GM12878 (cell line): ENCODE measurements at regions not wholly inside any gene's neighbourhood (a gene's known extent, or its start where the extent isn't known, plus 50 kb on each side); places are given as distances from the start of the nearest gene placed in this dataset.

Experiments
- ATAC-seq: fragments of 200-7000 bp; cut with Tn5 transposase; 3 replicates; pipeline ENCODE4 v1.9.1; 2020; ENCODE audit warnings: mild to moderate bottlenecking, moderate library complexity
- BruUV-seq: library from RNA; stranded (reverse); fragments of 400-500 nt; replicated peaks from 2 replicates; lab custom pipeline; 2021; lab: Mats Ljungman, UMichigan
- CTCF ChIA-PET: fragments of 300-600 bp; sonication (Branson Sonifier 250); formaldehyde crosslinking; extraction: SDS; loops from one replicate; lab custom pipeline; 2021; ENCODE audit warnings: inconsistent platforms; lab: Yijun Ruan, JAX
- POLR2A ChIA-PET: fragments of 350-600 bp; formaldehyde crosslinking; extraction: SDS; loops from one replicate; lab custom pipeline; 2021; ENCODE audit warnings: inconsistent platforms; lab: Charles Lee
- RAD21 ChIA-PET: fragments of 300-600 bp; sonication (Branson Sonifier 250); formaldehyde crosslinking; loops from one replicate; lab custom pipeline; 2023; ENCODE audit warnings: antibody characterized with exemption; ENCODE audit not compliant: unreplicated experiment; lab: Charles Lee
- SMC1A ChIA-PET: fragments of 300-600 bp; sonication (Branson Sonifier 250); formaldehyde crosslinking; loops from one replicate; lab custom pipeline; 2023; ENCODE audit not compliant: unreplicated experiment, uncharacterized antibody; lab: Charles Lee
- DNase-seq: peaks from one replicate; pipeline ENCODE4 v3.0.0-alpha.2; 2011; ENCODE audit warnings: low read depth, low spot score
- FAIRE-seq: peaks from 3 replicates; lab custom pipeline; 2011; peaks lifted over from hg19 to GRCh38; lab: Jason Lieb, UNC
- H2AFZ ChIP-seq: 2 replicates; pipeline ENCODE4 v1.6.0; 2011; ENCODE audit warnings: low read depth, low read length, control low read depth; ENCODE audit not compliant: control insufficient read depth
- H3K27ac ChIP-seq: 2 replicates; pipeline ENCODE4 v1.5.1; 2011; ENCODE audit warnings: control low read depth; ENCODE audit not compliant: control insufficient read depth, insufficient read depth
- H3K27me3 ChIP-seq, 2 experiments: replicated peaks in 1 of 2; 2 replicates each; pipeline versions ENCODE4 v1.6.0 to v1.6.1; 2011; ENCODE audit warnings: low read length in 1 of 2; ENCODE audit not compliant: control insufficient read depth in 2 of 2, insufficient read depth in 2 of 2
- H3K36me3 ChIP-seq, 2 experiments: 2 replicates each; pipeline ENCODE4 v1.5.1; 2011; ENCODE audit warnings: low read length in 1 of 2; ENCODE audit not compliant: control insufficient read depth in 2 of 2, insufficient read depth in 2 of 2
- H3K4me1 ChIP-seq: 2 replicates; pipeline ENCODE4 v1.6.1; 2011; ENCODE audit warnings: mild to moderate bottlenecking, low read length, moderate library complexity, mixed read lengths; ENCODE audit not compliant: control insufficient read depth, insufficient read depth
- H3K4me2 ChIP-seq: 2 replicates; pipeline ENCODE4 v1.6.0; 2011; ENCODE audit warnings: control low read depth; ENCODE audit not compliant: control insufficient read depth, insufficient read depth
- H3K4me3 ChIP-seq: fragments of 200-600 bp; sonication (generic); 2 replicates; pipeline ENCODE4 v1.5.1; 2016
- H3K79me2 ChIP-seq: 2 replicates; pipeline ENCODE4 v1.6.0; 2011; ENCODE audit warnings: low read length; ENCODE audit not compliant: control insufficient read depth, insufficient read depth
- H3K9ac ChIP-seq: 2 replicates; pipeline ENCODE4 v1.8.0; 2011; ENCODE audit warnings: low read length, control low read depth, mixed read lengths; ENCODE audit not compliant: control insufficient read depth, insufficient read depth
- H3K9me3 ChIP-seq: replicated peaks from 3 replicates; pipeline ENCODE4 v1.5.1; 2011; ENCODE audit warnings: mild to moderate bottlenecking, low read length; ENCODE audit not compliant: control insufficient read depth, insufficient read depth
- H4K20me1 ChIP-seq: 2 replicates; pipeline ENCODE4 v1.6.0; 2011; ENCODE audit not compliant: control insufficient read depth, insufficient read depth
- CHD1 ChIP-seq: IDR thresholded peaks from 2 replicates; pipeline ENCODE4 v1.6.1; 2012; ENCODE audit warnings: low read depth, low read length, improper control_type of control experiment
- CHD2 ChIP-seq: IDR thresholded peaks from 2 replicates; pipeline ENCODE4 v1.6.1; 2011; ENCODE audit warnings: low read depth, low read length, improper control_type of control experiment, borderline replicate concordance
- IKZF2 ChIP-seq, 2 experiments: fragments of 450-650 bp; IDR thresholded peaks; 2 replicates each; pipeline ENCODE4 v1.6.1; 2017; ENCODE audit warnings: mild to moderate bottlenecking in 2 of 2, moderate library complexity in 2 of 2
- MEF2A ChIP-seq: IDR thresholded peaks from 2 replicates; pipeline ENCODE4 v1.6.1; 2011; ENCODE audit warnings: low read depth, mild to moderate bottlenecking, low read length, moderate library complexity; ENCODE audit not compliant: insufficient read depth
- MYC ChIP-seq: IDR thresholded peaks from 2 replicates; pipeline ENCODE4 v1.6.1; 2011; ENCODE audit warnings: mild to moderate bottlenecking, low read length, moderate library complexity, inconsistent platforms; ENCODE audit not compliant: insufficient read depth, insufficient replicate concordance, insufficient read length, severe bottlenecking
- NFXL1 ChIP-seq: fragments of 450-650 bp; IDR thresholded peaks from 2 replicates; pipeline ENCODE4 v1.6.1; 2017; ENCODE audit warnings: antibody characterized with exemption, mild to moderate bottlenecking, borderline replicate concordance
- NFYB ChIP-seq: IDR thresholded peaks from 2 replicates; pipeline ENCODE4 v1.6.1; 2011; ENCODE audit warnings: low read depth, mild to moderate bottlenecking, low read length, improper control_type of control experiment, moderate library complexity; ENCODE audit not compliant: insufficient read depth
- POLR2AphosphoS2 ChIP-seq: IDR thresholded peaks from 2 replicates; pipeline ENCODE4 v1.6.1; 2011; ENCODE audit warnings: low read depth, mild to moderate bottlenecking, low read length, improper control_type of control experiment, moderate library complexity
- POU2F2 ChIP-seq: IDR thresholded peaks from 3 replicates; pipeline ENCODE4 v1.6.1; 2011; ENCODE audit warnings: low read depth, mild to moderate bottlenecking, low read length, borderline replicate concordance
- RAD51 ChIP-seq: fragments of 450-650 bp; IDR thresholded peaks from 2 replicates; pipeline ENCODE4 v1.6.1; 2016; ENCODE audit warnings: moderate library complexity, mild to moderate bottlenecking, inconsistent platforms
- RBBP5 ChIP-seq: fragments of 200-600 bp; sonication (generic); conservative IDR thresholded peaks from 2 replicates; pipeline ENCODE4 v1.6.1; 2016
- RUNX3 ChIP-seq: IDR thresholded peaks from 2 replicates; pipeline ENCODE4 v1.6.1; 2012; ENCODE audit warnings: low read length, inconsistent platforms
- SUZ12 ChIP-seq: fragments of 200-600 bp; sonication (generic); IDR thresholded peaks from one replicate; pipeline ENCODE4 v1.6.1; 2018; ENCODE audit warnings: antibody characterized with exemption, mild to moderate bottlenecking; ENCODE audit not compliant: unreplicated experiment
- WGBS: methylation state at CpG from one replicate; pipeline ENCODE4 v1.1.6; 2016; ENCODE audit warnings: low lambda C conversion rate; ENCODE audit not compliant: insufficient replicate concordance, insufficient coverage; ENCODE audit errors: missing lambda C conversion rate; 5-methylcytosine and 5-hydroxymethylcytosine counted together
- in situ Hi-C: fragments of 300-500 bp; cut with MboI; formaldehyde crosslinking; loops from 9 replicates; pipeline ENCODE4 v1.14.3; 2018; ENCODE audit warnings: mixed read lengths
- intact Hi-C: fragments of 100-400 bp; cut with micrococcal nuclease; formaldehyde crosslinking; loops from one replicate; pipeline ENCODE4 v1.14.2; 2022; ENCODE audit not compliant: unreplicated experiment
- TF ChIP-seq, protein P1 (sequence below): IDR thresholded peaks from 2 replicates; pipeline ENCODE4 v1.6.1; 2012; ENCODE audit warnings: low read depth, low read length, improper control_type of control experiment
- TF ChIP-seq, protein P2 (sequence below): IDR thresholded peaks from 2 replicates; pipeline ENCODE4 v1.6.1; 2012; ENCODE audit warnings: low read depth, low read length, improper control_type of control experiment
- TF ChIP-seq, protein P3 (sequence below): fragments of 450-650 bp; IDR thresholded peaks from 2 replicates; pipeline ENCODE4 v1.6.1; 2017; ENCODE audit warnings: borderline replicate concordance
- TF ChIP-seq, protein P4 (sequence below): IDR thresholded peaks from 2 replicates; pipeline ENCODE4 v1.6.1; 2012; ENCODE audit warnings: improper control_type of control experiment, low read depth, low read length; ENCODE audit not compliant: insufficient replicate concordance

DNA sequence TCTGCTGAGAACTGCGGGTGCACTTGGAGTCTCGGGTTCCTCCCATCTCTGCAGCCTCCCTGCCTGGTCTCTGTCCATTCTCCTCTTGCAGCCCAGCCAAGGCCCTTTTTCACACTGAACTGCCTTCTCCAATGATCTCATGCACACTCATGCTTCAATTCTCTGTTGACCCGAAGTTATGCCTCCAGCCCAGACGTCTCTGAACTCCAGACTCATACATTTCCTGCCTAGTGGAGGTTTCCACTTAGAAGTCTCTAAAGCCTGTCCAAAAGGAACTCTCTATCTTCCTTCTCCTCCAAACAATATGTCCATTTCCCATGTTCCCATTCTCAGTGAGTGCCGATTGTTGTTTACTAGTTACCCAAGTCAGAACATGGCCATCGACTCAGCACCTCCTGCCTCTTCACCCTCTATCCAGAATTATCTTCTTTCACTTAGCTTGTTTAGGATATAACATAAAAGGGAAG lies 155.2 kb downstream of the IRS1 start:
- in situ Hi-C loops: no loop called here
- H2AFZ ChIP-seq: no peak overlapping the region
- FAIRE-seq: no peak
- H3K27me3 ChIP-seq: no peaks in the 10 kb centered on the region; a peak in 1 of 4 replicates
- POLR2A ChIA-PET: no interaction called here
- no peak overlapping the region for H3K9ac ChIP-seq
- RAD21 ChIA-PET: no interaction called here
- TF ChIP-seq, protein P1, sequence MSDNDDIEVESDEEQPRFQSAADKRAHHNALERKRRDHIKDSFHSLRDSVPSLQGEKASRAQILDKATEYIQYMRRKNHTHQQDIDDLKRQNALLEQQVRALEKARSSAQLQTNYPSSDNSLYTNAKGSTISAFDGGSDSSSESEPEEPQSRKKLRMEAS: no peak
- TF ChIP-seq RUNX3 (no peak), NFYB (no peak), RBBP5 (no peak), NFXL1 (no peak), RAD51 (no peak), CHD1 (no peak), IKZF2 (IDR thresholded peaks at IDR 0.05) (no peak), POU2F2 (no peak), POLR2AphosphoS2 (no peak), MEF2A (no peak), CHD2 (no peak), MYC (no peak), SUZ12 (no peak)
- TF ChIP-seq, protein P2, sequence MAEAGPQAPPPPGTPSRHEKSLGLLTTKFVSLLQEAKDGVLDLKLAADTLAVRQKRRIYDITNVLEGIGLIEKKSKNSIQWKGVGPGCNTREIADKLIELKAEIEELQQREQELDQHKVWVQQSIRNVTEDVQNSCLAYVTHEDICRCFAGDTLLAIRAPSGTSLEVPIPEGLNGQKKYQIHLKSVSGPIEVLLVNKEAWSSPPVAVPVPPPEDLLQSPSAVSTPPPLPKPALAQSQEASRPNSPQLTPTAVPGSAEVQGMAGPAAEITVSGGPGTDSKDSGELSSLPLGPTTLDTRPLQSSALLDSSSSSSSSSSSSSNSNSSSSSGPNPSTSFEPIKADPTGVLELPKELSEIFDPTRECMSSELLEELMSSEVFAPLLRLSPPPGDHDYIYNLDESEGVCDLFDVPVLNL: no peak
- TF ChIP-seq, protein P3, sequence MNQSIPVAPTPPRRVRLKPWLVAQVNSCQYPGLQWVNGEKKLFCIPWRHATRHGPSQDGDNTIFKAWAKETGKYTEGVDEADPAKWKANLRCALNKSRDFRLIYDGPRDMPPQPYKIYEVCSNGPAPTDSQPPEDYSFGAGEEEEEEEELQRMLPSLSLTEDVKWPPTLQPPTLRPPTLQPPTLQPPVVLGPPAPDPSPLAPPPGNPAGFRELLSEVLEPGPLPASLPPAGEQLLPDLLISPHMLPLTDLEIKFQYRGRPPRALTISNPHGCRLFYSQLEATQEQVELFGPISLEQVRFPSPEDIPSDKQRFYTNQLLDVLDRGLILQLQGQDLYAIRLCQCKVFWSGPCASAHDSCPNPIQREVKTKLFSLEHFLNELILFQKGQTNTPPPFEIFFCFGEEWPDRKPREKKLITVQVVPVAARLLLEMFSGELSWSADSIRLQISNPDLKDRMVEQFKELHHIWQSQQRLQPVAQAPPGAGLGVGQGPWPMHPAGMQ: no peak
- TF ChIP-seq, protein P4, sequence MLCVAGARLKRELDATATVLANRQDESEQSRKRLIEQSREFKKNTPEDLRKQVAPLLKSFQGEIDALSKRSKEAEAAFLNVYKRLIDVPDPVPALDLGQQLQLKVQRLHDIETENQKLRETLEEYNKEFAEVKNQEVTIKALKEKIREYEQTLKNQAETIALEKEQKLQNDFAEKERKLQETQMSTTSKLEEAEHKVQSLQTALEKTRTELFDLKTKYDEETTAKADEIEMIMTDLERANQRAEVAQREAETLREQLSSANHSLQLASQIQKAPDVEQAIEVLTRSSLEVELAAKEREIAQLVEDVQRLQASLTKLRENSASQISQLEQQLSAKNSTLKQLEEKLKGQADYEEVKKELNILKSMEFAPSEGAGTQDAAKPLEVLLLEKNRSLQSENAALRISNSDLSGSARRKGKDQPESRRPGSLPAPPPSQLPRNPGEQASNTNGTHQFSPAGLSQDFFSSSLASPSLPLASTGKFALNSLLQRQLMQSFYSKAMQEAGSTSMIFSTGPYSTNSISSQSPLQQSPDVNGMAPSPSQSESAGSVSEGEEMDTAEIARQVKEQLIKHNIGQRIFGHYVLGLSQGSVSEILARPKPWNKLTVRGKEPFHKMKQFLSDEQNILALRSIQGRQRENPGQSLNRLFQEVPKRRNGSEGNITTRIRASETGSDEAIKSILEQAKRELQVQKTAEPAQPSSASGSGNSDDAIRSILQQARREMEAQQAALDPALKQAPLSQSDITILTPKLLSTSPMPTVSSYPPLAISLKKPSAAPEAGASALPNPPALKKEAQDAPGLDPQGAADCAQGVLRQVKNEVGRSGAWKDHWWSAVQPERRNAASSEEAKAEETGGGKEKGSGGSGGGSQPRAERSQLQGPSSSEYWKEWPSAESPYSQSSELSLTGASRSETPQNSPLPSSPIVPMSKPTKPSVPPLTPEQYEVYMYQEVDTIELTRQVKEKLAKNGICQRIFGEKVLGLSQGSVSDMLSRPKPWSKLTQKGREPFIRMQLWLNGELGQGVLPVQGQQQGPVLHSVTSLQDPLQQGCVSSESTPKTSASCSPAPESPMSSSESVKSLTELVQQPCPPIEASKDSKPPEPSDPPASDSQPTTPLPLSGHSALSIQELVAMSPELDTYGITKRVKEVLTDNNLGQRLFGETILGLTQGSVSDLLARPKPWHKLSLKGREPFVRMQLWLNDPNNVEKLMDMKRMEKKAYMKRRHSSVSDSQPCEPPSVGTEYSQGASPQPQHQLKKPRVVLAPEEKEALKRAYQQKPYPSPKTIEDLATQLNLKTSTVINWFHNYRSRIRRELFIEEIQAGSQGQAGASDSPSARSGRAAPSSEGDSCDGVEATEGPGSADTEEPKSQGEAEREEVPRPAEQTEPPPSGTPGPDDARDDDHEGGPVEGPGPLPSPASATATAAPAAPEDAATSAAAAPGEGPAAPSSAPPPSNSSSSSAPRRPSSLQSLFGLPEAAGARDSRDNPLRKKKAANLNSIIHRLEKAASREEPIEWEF: no peak
- TF ChIP-seq, all 136 proteins: peak for 0
- ChIA-PET CTCF (no interaction called here), SMC1A (no interaction called here)
- BruUV-seq: no TSS peak
- Histone ChIP-seq H3K4me3 (no peak overlapping the region), H3K79me2 (no peaks in the 10 kb centered on the region), H3K27ac (no peak overlapping the region), H3K9me3 (peaks cover 2% of the 10 kb centered on the region; the same call in 2 of the 3 replicates), H3K4me2 (no peak overlapping the region), H3K4me1 (no peaks in the 10 kb centered on the region), H3K36me3 (no peaks in the 10 kb centered on the region), H4K20me1 (no peaks in the 10 kb centered on the region)
- ATAC-seq: no peak
- intact Hi-C loops: no loop called here
- 33% methylated on average over 6 of the region's 6 CpGs for WGBS
- DNase-seq: no peak
